Calu3 (cell line): ENCODE measurements at regions not wholly inside any gene's neighbourhood (a gene's known extent, or its start where the extent isn't known, plus 50 kb on each side); places are given as distances from the start of the nearest gene placed in this dataset.

ENCODE experiments used
- BruUV-seq: library from RNA; stranded (reverse); fragments of 400-500 nt; replicated peaks from 2 replicates; lab custom pipeline; 2021; lab: Mats Ljungman, UMichigan
- CTCF ChIA-PET: fragments of 300-600 bp; sonication (Branson Sonifier 250); formaldehyde crosslinking; loops from one replicate; lab custom pipeline; 2022; ENCODE audit warnings: antibody characterized with exemption; lab: Charles Lee
- DNase-seq: peaks from one replicate; pipeline ENCODE4 v3.0.0; 2022
- H3K27ac Mint-ChIP-seq: one replicate; pipeline ENCODE4 v1.8.0; 2022; ENCODE audit warnings: mixed read lengths; ENCODE audit not compliant: unreplicated experiment
- H3K27me3 Mint-ChIP-seq: one replicate; pipeline ENCODE4 v1.8.0; 2022; ENCODE audit warnings: mixed read lengths; ENCODE audit not compliant: unreplicated experiment
- H3K36me3 Mint-ChIP-seq: one replicate; pipeline ENCODE4 v1.8.0; 2022; ENCODE audit warnings: mild to moderate bottlenecking, moderate library complexity, mixed read lengths; ENCODE audit not compliant: insufficient read depth, unreplicated experiment
- H3K4me1 Mint-ChIP-seq: one replicate; pipeline ENCODE4 v1.8.0; 2022; ENCODE audit warnings: mild to moderate bottlenecking, low read depth, mixed read lengths; ENCODE audit not compliant: unreplicated experiment
- H3K4me3 Mint-ChIP-seq: one replicate; pipeline ENCODE4 v1.8.0; 2022; ENCODE audit warnings: mild to moderate bottlenecking, low read depth, moderate library complexity, mixed read lengths; ENCODE audit not compliant: unreplicated experiment
- H3K9me3 Mint-ChIP-seq: one replicate; pipeline ENCODE4 v1.8.0; 2022; ENCODE audit warnings: low read depth, mixed read lengths; ENCODE audit not compliant: unreplicated experiment
- CTCF ChIP-seq: fragments of 200-600 bp; IDR thresholded peaks from one replicate; pipeline ENCODE4 v1.8.0; 2022; ENCODE audit warnings: antibody characterized with exemption; ENCODE audit not compliant: unreplicated experiment
- intact Hi-C: fragments of 100-400 bp; cut with micrococcal nuclease; formaldehyde crosslinking; loops from one replicate; pipeline ENCODE4 v1.10.0; 2022; ENCODE audit not compliant: unreplicated experiment

- Mint-ChIP-seq H3K9me3 (no peaks in the 10 kb centered on the region), H3K36me3 (no peaks in the 10 kb centered on the region), H3K27me3 (no peaks in the 10 kb centered on the region), H3K4me1 (no peaks in the 10 kb centered on the region), H3K4me3 (no peak overlapping the region), H3K27ac (no peak overlapping the region)
- intact Hi-C loops: no loop called here
- no peak for TF ChIP-seq CTCF
- no TSS peak for BruUV-seq
- no peak for DNase-seq
- CTCF ChIA-PET: no interaction called here
Observed at GRCh38 chr3:16119887-16120286, 54.6 kb upstream of the GALNT15 start.

GRCh38 chr3:16121391-16121790 is 53.1 kb upstream of the GALNT15 start:
- H3K9me3 Mint-ChIP-seq: peaks cover 2% of the 10 kb centered on the region
- no peak overlapping the region for H3K4me3 Mint-ChIP-seq
- TF ChIP-seq CTCF: no peak
- no peaks in the 10 kb centered on the region for H3K27me3 Mint-ChIP-seq
- intact Hi-C loops: no loop called here
- no TSS peak for BruUV-seq
- H3K27ac Mint-ChIP-seq: no peak overlapping the region
- CTCF ChIA-PET: no interaction called here
- H3K4me1 Mint-ChIP-seq: no peaks in the 10 kb centered on the region
- no peak for DNase-seq
- H3K36me3 Mint-ChIP-seq: no peaks in the 10 kb centered on the region

GRCh38 chr3:16122155-16122554 is 52.3 kb upstream of the GALNT15 start:
- intact Hi-C loops: no loop called here
- H3K4me1 Mint-ChIP-seq: no peaks in the 10 kb centered on the region
- no peak overlapping the region for H3K4me3 Mint-ChIP-seq
- H3K27ac Mint-ChIP-seq: no peak overlapping the region
- no peaks in the 10 kb centered on the region for H3K36me3 Mint-ChIP-seq
- peaks cover 2% of the 10 kb centered on the region for H3K9me3 Mint-ChIP-seq
- no peak for TF ChIP-seq CTCF
- CTCF ChIA-PET: no interaction called here
- DNase-seq: no peak
- no peaks in the 10 kb centered on the region for H3K27me3 Mint-ChIP-seq
- no TSS peak for BruUV-seq

GRCh38 chr3:16122661-16123060 is 51.8 kb upstream of the GALNT15 start:
- BruUV-seq: no TSS peak
- Mint-ChIP-seq H3K9me3 (peaks cover 2% of the 10 kb centered on the region), H3K36me3 (no peaks in the 10 kb centered on the region), H3K4me1 (no peaks in the 10 kb centered on the region), H3K4me3 (no peak overlapping the region), H3K27ac (no peak overlapping the region), H3K27me3 (peaks cover 3% of the 10 kb centered on the region)
- DNase-seq: no peak
- intact Hi-C loops: no loop called here
- CTCF ChIA-PET: no interaction called here
- TF ChIP-seq CTCF: no peak
